ENCODE measurements at regions not wholly inside any gene's neighbourhood (a gene's known extent, or its start where the extent isn't known, plus 50 kb on each side); places are given as distances from the start of the nearest gene placed in this dataset.
A peak's percentile ranks its signal among the peaks of the same experiment; 100 is the strongest.

- DNase-seq (ENCODE audit: low read depth, low spot score) = peak; percentile 55
- POLR2A ChIA-PET = interaction anchor here (0.5 to 3.1 kb wide), 20 partner anchors 9 to 352 kb away, joined by 3 to 25 read pairs (median 4); partner anchors contain the start of gene MYLIP
- H3K4me3 ChIP-seq = no peak overlapping the region
- SMC1A ChIA-PET (ENCODE audit: uncharacterized antibody, unreplicated experiment) = interaction anchor here (0.5 to 10.2 kb wide), 45 partner anchors 10 to 407 kb away, joined by 3 to 198 read pairs (median 5); partner anchors contain the start of gene MYLIP
- in situ Hi-C loops (cut with MboI) (no loop called here), intact Hi-C loops (cut with micrococcal nuclease; ENCODE audit: unreplicated experiment) (loop anchor here (2.0 to 10.0 kb wide), 3 partner anchors 101 to 188 kb away; no protein-coding TSS in a partner anchor)
- RAD21 ChIA-PET (ENCODE audit: unreplicated experiment) = interaction anchor here (0.7 to 10.9 kb wide), 40 partner anchors 9 to 429 kb away, joined by 3 to 130 read pairs (median 5); partner anchors contain the start of gene MYLIP
- H3K27me3 ChIP-seq (replicated peaks in 1 of 2; ENCODE audit: control insufficient read depth in 2 of 2, insufficient read depth in 2 of 2, low read length in 1 of 2) = no peaks in the 10 kb centered on the region
- no peak for FAIRE-seq
- BruUV-seq (replicated peaks) = no TSS peak
- H3K9ac ChIP-seq (ENCODE audit: control insufficient read depth, insufficient read depth, low read length) = no peak overlapping the region
- ATAC-seq = peak; percentile 89
- H2AFZ ChIP-seq (ENCODE audit: control insufficient read depth, low read depth, low read length) = no peak overlapping the region
- 19% methylated on average over 2 of the region's 2 CpGs for WGBS (ENCODE audit: insufficient coverage, insufficient replicate concordance, low lambda C conversion rate, missing lambda C conversion rate)
- no peak overlapping the region for H3K27ac ChIP-seq (ENCODE audit: control insufficient read depth, insufficient read depth)
- no peaks in the 10 kb centered on the region for H4K20me1 ChIP-seq (ENCODE audit: control insufficient read depth, insufficient read depth)
- no peak overlapping the region for H3K4me2 ChIP-seq (ENCODE audit: control insufficient read depth, insufficient read depth)
- no peaks in the 10 kb centered on the region for H3K36me3 ChIP-seq (ENCODE audit: control insufficient read depth in 2 of 2, insufficient read depth in 2 of 2, low read length in 1 of 2)
- CTCF ChIA-PET = interaction anchor here (0.7 to 6.0 kb wide), 12 partner anchors 14 to 355 kb away, joined by 3 to 28 read pairs (median 4); partner anchors contain the start of gene MYLIP
- H3K9me3 ChIP-seq (replicated peaks; ENCODE audit: control insufficient read depth, insufficient read depth, low read length) = no peaks in the 10 kb centered on the region
- H3K79me2 ChIP-seq (ENCODE audit: control insufficient read depth, insufficient read depth, low read length) = no peaks in the 10 kb centered on the region
- peaks cover 7% of the 10 kb centered on the region for H3K4me1 ChIP-seq (ENCODE audit: control insufficient read depth, insufficient read depth, low read length)
- TF ChIP-seq IRF4 (IDR thresholded peaks at IDR 0.05; ENCODE audit: low read depth, low read length) (0 out of 2 replicates have a peak, but pooled peaks have one; percentile 44), MTA2 (IDR thresholded peaks at IDR 0.05; ENCODE audit: low read depth) (peak; percentile 98), CUX1 (IDR thresholded peaks at IDR 0.05; ENCODE audit: insufficient replicate concordance, low read depth, low read length) (peak; percentile 86), FOXM1 (IDR thresholded peaks at IDR 0.05; ENCODE audit: low read depth, low read length) (peak; percentile 37; the same call in 1 of the 2 replicates), WRNIP1 (IDR thresholded peaks at IDR 0.05; ENCODE audit: borderline replicate concordance, low read depth, low read length) (no peak), RAD51 (IDR thresholded peaks at IDR 0.05) (no peak), BHLHE40 (IDR thresholded peaks at IDR 0.05; ENCODE audit: borderline replicate concordance in 1 of 2, low read depth in 2 of 2, low read length in 1 of 2) (peak; percentile 77 to 89; a peak in 3 of 4 replicates), RELB (IDR thresholded peaks at IDR 0.05; ENCODE audit: low read depth) (peak; percentile 97), TARDBP (IDR thresholded peaks at IDR 0.05; ENCODE audit: borderline replicate concordance) (no peak), SMAD1 (IDR thresholded peaks at IDR 0.05; ENCODE audit: low read depth, partially characterized antibody) (peak; percentile 82), EP300 (IDR thresholded peaks at IDR 0.05; ENCODE audit: borderline replicate concordance in 1 of 2, control insufficient read depth in 1 of 2, low read depth in 2 of 2, low read length in 2 of 2) (peak; percentile 85 to 89; a peak in 2 of 4 replicates), ZZZ3 (IDR thresholded peaks at IDR 0.05; ENCODE audit: control insufficient read depth, insufficient read length, low read depth) (no peak), RELA (IDR thresholded peaks at IDR 0.05; ENCODE audit: borderline replicate concordance, partially characterized antibody) (peak; percentile 87), RUNX3 (IDR thresholded peaks at IDR 0.05; ENCODE audit: low read length) (peak; percentile 44; the same call in 1 of the 2 replicates), BMI1 (IDR thresholded peaks at IDR 0.05; ENCODE audit: borderline replicate concordance) (peak; percentile 86), NBN (IDR thresholded peaks at IDR 0.05) (peak; percentile 77)
- TF ChIP-seq, protein P1, sequence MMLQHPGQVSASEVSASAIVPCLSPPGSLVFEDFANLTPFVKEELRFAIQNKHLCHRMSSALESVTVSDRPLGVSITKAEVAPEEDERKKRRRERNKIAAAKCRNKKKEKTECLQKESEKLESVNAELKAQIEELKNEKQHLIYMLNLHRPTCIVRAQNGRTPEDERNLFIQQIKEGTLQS (IDR thresholded peaks at IDR 0.05; ENCODE audit: borderline replicate concordance, extremely low read depth, low read depth, low read length) = no peak
These were observed 113.7 kb upstream of the DTNBP1 start for GRCh38 chr6:15776458-15776980.

Measured in GM12878 (cell line).